Hepatocyte (in vitro differentiated cells): ENCODE measurements at regions not wholly inside any gene's neighbourhood (a gene's known extent, or its start where the extent isn't known, plus 50 kb on each side); places are given as distances from the start of the nearest gene placed in this dataset.

Source experiments
- DNase-seq: peaks from one replicate; pipeline ENCODE4 v3.0.0-alpha.2; 2016; ENCODE audit warnings: low spot score
- H2AFZ ChIP-seq: fragments of 200-600 bp; sonication (generic); 2 replicates; pipeline ENCODE4 v1.6.0; 2016; ENCODE audit warnings: antibody characterized with exemption, mild to moderate bottlenecking
- H3K27ac ChIP-seq: fragments of 200-600 bp; sonication (generic); 2 replicates; pipeline ENCODE4 v1.5.1; 2016; ENCODE audit warnings: mild to moderate bottlenecking
- H3K27me3 ChIP-seq: fragments of 200-600 bp; sonication (generic); 2 replicates; pipeline ENCODE4 v1.6.1; 2016
- H3K36me3 ChIP-seq: fragments of 200-600 bp; sonication (generic); replicated peaks from 2 replicates; pipeline ENCODE4 v1.5.1; 2016; ENCODE audit warnings: low read depth; ENCODE audit not compliant: insufficient read depth
- H3K4me1 ChIP-seq: fragments of 200-600 bp; sonication (generic); 2 replicates; pipeline ENCODE4 v1.5.1; 2016; ENCODE audit warnings: mild to moderate bottlenecking, moderate library complexity; ENCODE audit not compliant: insufficient read depth
- H3K4me2 ChIP-seq: fragments of 200-600 bp; sonication (generic); 2 replicates; pipeline ENCODE4 v1.6.0; 2016
- H3K4me3 ChIP-seq: fragments of 200-600 bp; sonication (generic); 2 replicates; pipeline ENCODE4 v1.5.1; 2016; ENCODE audit warnings: mild to moderate bottlenecking
- H3K79me2 ChIP-seq: fragments of 200-600 bp; sonication (generic); 2 replicates; pipeline ENCODE4 v1.6.0; 2017; ENCODE audit warnings: mild to moderate bottlenecking
- H3K9me2 ChIP-seq: fragments of 200-600 bp; sonication (generic); replicated peaks from 2 replicates; pipeline ENCODE4 v1.6.0; 2017; ENCODE audit warnings: mild to moderate bottlenecking; ENCODE audit not compliant: insufficient read depth
- H3K9me3 ChIP-seq: fragments of 200-600 bp; sonication (generic); 2 replicates; pipeline ENCODE4 v1.5.1; 2016; ENCODE audit warnings: low read depth, mild to moderate bottlenecking
- H4K20me1 ChIP-seq: fragments of 200-600 bp; sonication (generic); 2 replicates; pipeline ENCODE4 v1.6.0; 2016; ENCODE audit warnings: mild to moderate bottlenecking; ENCODE audit not compliant: insufficient read depth, poor library complexity, severe bottlenecking
- EZH2 ChIP-seq: fragments of 200-600 bp; sonication (generic); IDR thresholded peaks from 2 replicates; pipeline ENCODE4 v1.6.1; 2016; ENCODE audit warnings: antibody characterized with exemption, mild to moderate bottlenecking, borderline replicate concordance
- EZH2phosphoT487 ChIP-seq: fragments of 200-600 bp; sonication (generic); IDR thresholded peaks from one replicate; pipeline ENCODE4 v1.6.1; 2018; ENCODE audit warnings: antibody characterized with exemption, mild to moderate bottlenecking, low read depth, moderate library complexity; ENCODE audit not compliant: unreplicated experiment, severe bottlenecking
- WGBS: methylation state at CpG from one replicate; pipeline ENCODE4 v1.1.6; 2016; ENCODE audit warnings: low lambda C conversion rate; ENCODE audit errors: missing lambda C conversion rate; 5-methylcytosine and 5-hydroxymethylcytosine counted together
- TF ChIP-seq, protein P1 (sequence below): fragments of 200-600 bp; sonication (generic); IDR thresholded peaks from 2 replicates; pipeline ENCODE4 v1.5.1; 2016; ENCODE audit warnings: antibody characterized with exemption, mild to moderate bottlenecking; ENCODE audit not compliant: poor library complexity

DNA sequence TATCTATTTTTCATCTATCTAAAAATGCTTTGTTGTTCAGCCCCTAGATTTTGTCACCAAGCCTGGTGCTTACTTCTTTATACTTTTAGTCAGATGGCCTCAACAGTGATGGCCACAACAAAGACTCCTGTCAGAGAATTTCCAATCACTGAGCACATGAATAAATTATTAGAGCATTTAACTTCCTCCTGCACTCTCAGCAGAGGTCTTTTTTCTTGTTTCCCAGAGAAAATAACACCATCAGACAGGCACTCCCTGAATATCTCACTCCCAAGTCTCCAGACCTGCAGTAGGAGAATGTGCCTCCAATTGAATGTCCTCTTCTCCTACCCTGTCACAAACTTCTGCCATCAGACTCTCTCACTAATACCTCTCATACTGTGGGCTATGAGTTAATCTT is 616.0 kb upstream of the NR5A2 start:
- DNase-seq: no peak
- Histone ChIP-seq H3K79me2 (no peaks in the 10 kb centered on the region), H3K9me2 (no peaks in the 10 kb centered on the region), H2AFZ (no peak overlapping the region), H3K27ac (no peak overlapping the region), H3K36me3 (no peaks in the 10 kb centered on the region), H3K27me3 (no peaks in the 10 kb centered on the region), H3K4me2 (no peak overlapping the region), H4K20me1 (no peaks in the 10 kb centered on the region), H3K4me3 (no peak overlapping the region), H3K4me1 (no peaks in the 10 kb centered on the region), H3K9me3 (no peaks in the 10 kb centered on the region)
- TF ChIP-seq, protein P1, sequence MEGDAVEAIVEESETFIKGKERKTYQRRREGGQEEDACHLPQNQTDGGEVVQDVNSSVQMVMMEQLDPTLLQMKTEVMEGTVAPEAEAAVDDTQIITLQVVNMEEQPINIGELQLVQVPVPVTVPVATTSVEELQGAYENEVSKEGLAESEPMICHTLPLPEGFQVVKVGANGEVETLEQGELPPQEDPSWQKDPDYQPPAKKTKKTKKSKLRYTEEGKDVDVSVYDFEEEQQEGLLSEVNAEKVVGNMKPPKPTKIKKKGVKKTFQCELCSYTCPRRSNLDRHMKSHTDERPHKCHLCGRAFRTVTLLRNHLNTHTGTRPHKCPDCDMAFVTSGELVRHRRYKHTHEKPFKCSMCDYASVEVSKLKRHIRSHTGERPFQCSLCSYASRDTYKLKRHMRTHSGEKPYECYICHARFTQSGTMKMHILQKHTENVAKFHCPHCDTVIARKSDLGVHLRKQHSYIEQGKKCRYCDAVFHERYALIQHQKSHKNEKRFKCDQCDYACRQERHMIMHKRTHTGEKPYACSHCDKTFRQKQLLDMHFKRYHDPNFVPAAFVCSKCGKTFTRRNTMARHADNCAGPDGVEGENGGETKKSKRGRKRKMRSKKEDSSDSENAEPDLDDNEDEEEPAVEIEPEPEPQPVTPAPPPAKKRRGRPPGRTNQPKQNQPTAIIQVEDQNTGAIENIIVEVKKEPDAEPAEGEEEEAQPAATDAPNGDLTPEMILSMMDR: no peak
- TF ChIP-seq EZH2: no peak
- no peak for TF ChIP-seq EZH2phosphoT487

DNA sequence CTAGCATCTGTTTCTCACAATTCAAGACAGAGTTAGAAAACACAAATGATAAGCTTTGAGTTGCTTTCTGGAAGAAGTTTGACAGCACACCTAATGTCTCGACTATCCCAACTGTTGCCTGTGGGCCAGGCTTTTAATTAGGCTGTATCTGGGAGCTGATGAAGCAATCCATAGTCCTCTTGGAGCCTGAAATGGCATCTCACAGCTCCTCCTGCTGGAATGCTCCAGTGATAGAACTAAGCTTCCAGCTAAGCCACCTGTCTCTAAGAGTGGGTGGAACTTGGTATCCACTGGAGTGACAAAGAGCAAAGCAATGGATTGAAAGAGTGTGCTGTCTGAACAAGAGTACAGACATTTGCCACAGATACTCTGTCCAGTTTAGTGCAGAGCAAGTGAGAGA is 605.3 kb upstream of the NR5A2 start:
- no peak overlapping the region for H3K27ac ChIP-seq
- no peaks in the 10 kb centered on the region for H4K20me1 ChIP-seq
- H3K4me3 ChIP-seq: no peak overlapping the region
- DNase-seq: peak; percentile 44
- no peaks in the 10 kb centered on the region for H3K27me3 ChIP-seq
- no peaks in the 10 kb centered on the region for H3K36me3 ChIP-seq
- 88% methylated on average over 1 of the region's 1 CpG for WGBS
- H3K4me2 ChIP-seq: no peak overlapping the region
- H2AFZ ChIP-seq: no peak overlapping the region
- no peaks in the 10 kb centered on the region for H3K79me2 ChIP-seq
- H3K9me2 ChIP-seq: no peaks in the 10 kb centered on the region
- H3K9me3 ChIP-seq: no peaks in the 10 kb centered on the region
- no peaks in the 10 kb centered on the region for H3K4me1 ChIP-seq
- TF ChIP-seq, protein P1: peak; percentile 46
- TF ChIP-seq EZH2phosphoT487 (no peak), EZH2 (no peak)

DNA sequence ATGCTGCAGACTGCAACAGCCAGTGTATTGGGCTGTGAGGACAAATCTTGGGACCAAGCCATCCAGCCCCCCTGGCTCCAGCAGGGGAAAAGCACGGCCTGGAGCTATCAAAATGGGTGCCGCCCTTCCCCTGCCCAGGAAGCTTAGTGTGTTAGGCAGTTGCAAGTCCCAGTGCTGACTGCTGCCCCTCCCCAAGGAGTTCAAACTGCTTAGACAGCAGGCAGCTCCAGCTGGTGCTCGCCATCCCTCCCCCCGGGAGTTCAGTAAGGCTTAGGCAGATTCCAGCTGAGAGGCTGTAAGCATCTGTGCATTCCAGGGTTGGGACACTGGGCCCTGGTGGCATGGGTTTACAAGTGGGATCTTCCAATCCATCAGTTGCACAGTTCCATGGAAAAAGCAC is 579.6 kb upstream of the NR5A2 start:
- H3K4me1 ChIP-seq: no peaks in the 10 kb centered on the region
- no peak overlapping the region for H3K27ac ChIP-seq
- no peaks in the 10 kb centered on the region for H3K36me3 ChIP-seq
- H4K20me1 ChIP-seq: no peaks in the 10 kb centered on the region
- no peak overlapping the region for H3K4me2 ChIP-seq
- DNase-seq: no peak
- TF ChIP-seq EZH2phosphoT487: no peak
- TF ChIP-seq, protein P1: no peak
- TF ChIP-seq EZH2: no peak
- no peaks in the 10 kb centered on the region for H3K27me3 ChIP-seq
- no peak overlapping the region for H3K4me3 ChIP-seq
- no peaks in the 10 kb centered on the region for H3K9me2 ChIP-seq
- H3K79me2 ChIP-seq: no peaks in the 10 kb centered on the region
- no peak overlapping the region for H2AFZ ChIP-seq
- H3K9me3 ChIP-seq: no peaks in the 10 kb centered on the region
- WGBS: 88% methylated on average over 4 of the region's 4 CpGs

DNA sequence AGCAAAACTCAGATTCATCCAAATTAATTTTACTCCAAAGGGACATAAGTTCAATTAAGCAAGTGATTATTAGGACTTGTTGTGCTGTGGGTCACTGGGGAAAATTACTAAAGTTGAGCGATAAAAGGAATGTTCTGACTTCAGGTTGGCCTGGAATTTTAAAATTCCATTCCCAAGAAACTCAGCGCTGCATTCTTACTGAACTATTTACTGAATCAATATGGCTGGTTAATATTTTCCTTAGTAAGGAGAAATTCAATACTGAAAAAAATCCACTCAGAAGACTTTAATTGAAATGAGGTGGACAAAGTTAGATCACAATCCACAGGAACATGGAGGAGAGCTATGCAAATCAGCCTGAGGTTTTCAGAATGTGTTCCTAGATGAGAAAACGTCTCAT is 578.9 kb upstream of the NR5A2 start:
- H3K79me2 ChIP-seq: no peaks in the 10 kb centered on the region
- no peaks in the 10 kb centered on the region for H3K9me3 ChIP-seq
- H3K4me2 ChIP-seq: peak overlapping the region; percentile 15
- no peaks in the 10 kb centered on the region for H4K20me1 ChIP-seq
- no peak overlapping the region for H2AFZ ChIP-seq
- H3K27me3 ChIP-seq: no peaks in the 10 kb centered on the region
- no peaks in the 10 kb centered on the region for H3K36me3 ChIP-seq
- H3K4me3 ChIP-seq: no peak overlapping the region
- TF ChIP-seq, protein P1: no peak
- no peak for TF ChIP-seq EZH2
- TF ChIP-seq EZH2phosphoT487: no peak
- H3K27ac ChIP-seq: no peak overlapping the region
- no peaks in the 10 kb centered on the region for H3K9me2 ChIP-seq
- no peaks in the 10 kb centered on the region for H3K4me1 ChIP-seq
- WGBS: 57% methylated on average over 3 of the region's 3 CpGs
- no peak for DNase-seq
